Fibroblast of lung (primary cell): ENCODE measurements at regions not wholly inside any gene's neighbourhood (a gene's known extent, or its start where the extent isn't known, plus 50 kb on each side); places are given as distances from the start of the nearest gene placed in this dataset.
"Not testable (repeated sequence)": the region's sequence is repeated elsewhere in the genome, so short reads cannot be mapped to it uniquely, and the experiment has no call there.

Experiments used
- EZH2 ChIP-seq: IDR thresholded peaks from 2 replicates; pipeline ENCODE4 v1.5.1; 2012; ENCODE audit warnings: low read length, control low read depth, mild to moderate bottlenecking; ENCODE audit errors: missing control alignments
- TF ChIP-seq, protein P1 (sequence below), 2 donors: IDR thresholded peaks in 1 of 2; conservative IDR thresholded peaks in 1 of 2; 1 replicate in 1 of 2; 2 replicates in 1 of 2; pipeline ENCODE4 v1.5.1; 2011 to 2012; ENCODE audit warnings: low read length in 2 of 2, control low read depth in 1 of 2, inconsistent platforms in 1 of 2, low read depth in 1 of 2, mild to moderate bottlenecking in 1 of 2

DNA sequence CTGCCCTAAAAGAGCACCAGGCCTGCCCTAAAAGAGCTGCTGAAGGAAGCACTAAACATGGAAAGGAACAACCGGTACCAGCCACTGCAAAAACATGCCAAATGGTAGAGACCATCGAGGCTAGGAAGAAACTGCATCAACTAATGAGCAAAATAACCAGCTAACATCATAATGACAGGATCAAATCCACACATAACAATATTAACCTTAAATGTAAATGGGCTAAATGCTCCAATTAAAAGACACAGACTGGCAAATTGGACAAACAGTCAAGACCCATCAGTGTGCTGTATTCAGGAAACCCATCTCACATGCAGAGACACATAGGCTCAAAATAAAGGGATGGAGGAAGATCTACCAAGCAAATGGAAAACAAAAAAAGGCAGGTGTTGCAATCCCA, 104.7 kb downstream of the C4BPA start:
- TF ChIP-seq, protein P1, sequence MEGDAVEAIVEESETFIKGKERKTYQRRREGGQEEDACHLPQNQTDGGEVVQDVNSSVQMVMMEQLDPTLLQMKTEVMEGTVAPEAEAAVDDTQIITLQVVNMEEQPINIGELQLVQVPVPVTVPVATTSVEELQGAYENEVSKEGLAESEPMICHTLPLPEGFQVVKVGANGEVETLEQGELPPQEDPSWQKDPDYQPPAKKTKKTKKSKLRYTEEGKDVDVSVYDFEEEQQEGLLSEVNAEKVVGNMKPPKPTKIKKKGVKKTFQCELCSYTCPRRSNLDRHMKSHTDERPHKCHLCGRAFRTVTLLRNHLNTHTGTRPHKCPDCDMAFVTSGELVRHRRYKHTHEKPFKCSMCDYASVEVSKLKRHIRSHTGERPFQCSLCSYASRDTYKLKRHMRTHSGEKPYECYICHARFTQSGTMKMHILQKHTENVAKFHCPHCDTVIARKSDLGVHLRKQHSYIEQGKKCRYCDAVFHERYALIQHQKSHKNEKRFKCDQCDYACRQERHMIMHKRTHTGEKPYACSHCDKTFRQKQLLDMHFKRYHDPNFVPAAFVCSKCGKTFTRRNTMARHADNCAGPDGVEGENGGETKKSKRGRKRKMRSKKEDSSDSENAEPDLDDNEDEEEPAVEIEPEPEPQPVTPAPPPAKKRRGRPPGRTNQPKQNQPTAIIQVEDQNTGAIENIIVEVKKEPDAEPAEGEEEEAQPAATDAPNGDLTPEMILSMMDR (conservative IDR thresholded peaks at IDR 0.05 in 1 of 2, IDR thresholded peaks at IDR 0.05 in 1 of 2; ENCODE audit: low read depth in 1 of 2, low read length in 2 of 2) = not testable (repeated sequence)
- not testable (repeated sequence) for TF ChIP-seq EZH2
